CD4-positive, alpha-beta T cell (primary cell): ENCODE measurements at regions not wholly inside any gene's neighbourhood (a gene's known extent, or its start where the extent isn't known, plus 50 kb on each side); places are given as distances from the start of the nearest gene placed in this dataset.

Source experiments
- ATAC-seq: fragments of 200-7000 bp; cut with Tn5 transposase; one replicate; pipeline ENCODE4 v1.10.0; 2022; ENCODE audit warnings: mild to moderate bottlenecking; ENCODE audit not compliant: poor library complexity
- CTCF ChIA-PET: fragments of 350-600 bp; sonication (Branson Sonifier 250); formaldehyde crosslinking; loops from one replicate; lab custom pipeline; 2021; ENCODE audit warnings: antibody characterized with exemption, inconsistent platforms; lab: Charles Lee
- POLR2A ChIA-PET: fragments of 350-600 bp; sonication (Branson Sonifier 250); formaldehyde crosslinking; loops from one replicate; lab custom pipeline; 2021; ENCODE audit warnings: antibody characterized with exemption, inconsistent platforms; lab: Charles Lee
- DNase-seq, 14 experiments: peaks; one replicate each; pipeline ENCODE4 v3.0.0-alpha.2; 2013 to 2020; ENCODE audit warnings: mixed read lengths in 2 of 14
- H3K27ac ChIP-seq, 2 donors: one replicate each; pipeline versions ENCODE4 v1.5.1 to v1.7.0; 2013; ENCODE audit warnings: low read length in 2 of 2, low read depth in 1 of 2, mild to moderate bottlenecking in 1 of 2
- H3K27me3 ChIP-seq, 2 experiments: 1 replicate in 1 of 2; 2 replicates in 1 of 2; pipeline versions ENCODE4 v1.6.1 to v1.7.0; 2013; ENCODE audit warnings: low read length in 2 of 2, control low read depth in 1 of 2, mild to moderate bottlenecking in 1 of 2, moderate library complexity in 1 of 2; ENCODE audit not compliant: insufficient read depth in 2 of 2, control insufficient read depth in 1 of 2
- H3K36me3 ChIP-seq: one replicate; pipeline ENCODE4 v1.6.1; 2013; ENCODE audit warnings: low read length, control low read depth; ENCODE audit not compliant: insufficient read depth
- H3K4me1 ChIP-seq: one replicate; pipeline ENCODE4 v1.6.1; 2013; ENCODE audit warnings: low read length, control low read depth; ENCODE audit not compliant: insufficient read depth
- H3K4me3 ChIP-seq: one replicate; pipeline ENCODE4 v1.5.1; 2013; ENCODE audit warnings: mild to moderate bottlenecking, low read length, moderate library complexity
- H3K9me3 ChIP-seq, 2 experiments: 1 replicate in 1 of 2; 2 replicates in 1 of 2; pipeline versions ENCODE4 v1.6.1 to v1.7.0; 2013; ENCODE audit warnings: low read length in 2 of 2, mild to moderate bottlenecking in 2 of 2, control low read depth in 1 of 2, moderate library complexity in 1 of 2; ENCODE audit not compliant: control insufficient read depth in 1 of 2, insufficient read depth in 1 of 2
- H3K27ac Mint-ChIP-seq: one replicate; pipeline ENCODE4 v1.8.0; 2020; ENCODE audit warnings: mixed read lengths
- H3K27me3 Mint-ChIP-seq: one replicate; pipeline ENCODE4 v1.8.0; 2021; ENCODE audit warnings: mixed read lengths
- H3K36me3 Mint-ChIP-seq: one replicate; pipeline ENCODE4 v1.8.0; 2021; ENCODE audit warnings: low read depth, mixed read lengths
- H3K4me1 Mint-ChIP-seq: one replicate; pipeline ENCODE4 v1.8.0; 2021; ENCODE audit warnings: low read depth, mixed read lengths
- H3K4me3 Mint-ChIP-seq: one replicate; pipeline ENCODE4 v1.8.0; 2020; ENCODE audit warnings: mild to moderate bottlenecking, mixed read lengths
- H3K9me3 Mint-ChIP-seq: one replicate; pipeline ENCODE4 v1.8.0; 2020; ENCODE audit warnings: mixed read lengths
- intact Hi-C, 2 experiments: fragments of 100-400 bp; cut with DNase I in 1 of 2; cut with micrococcal nuclease in 1 of 2; formaldehyde crosslinking; loops; one replicate each; pipeline versions ENCODE4 v1.15.1 to v1.9.0; 2023 to 2025; cut with DNase I, micrococcal nuclease
- TF ChIP-seq, protein P1 (sequence below): fragments of 200-600 bp; IDR thresholded peaks from one replicate; pipeline ENCODE4 v1.8.0; 2022; ENCODE audit warnings: antibody characterized with exemption, mild to moderate bottlenecking

GRCh38 chr5:99906776-99907175, 628.4 kb upstream of the FAM174A start:
- intact Hi-C loops, result no loop called here
- POLR2A ChIA-PET, result no interaction called here
- Mint-ChIP-seq H3K4me3 (no peak overlapping the region), H3K27me3 (no peaks in the 10 kb centered on the region), H3K9me3 (no peaks in the 10 kb centered on the region), H3K27ac (no peak overlapping the region), H3K36me3 (no peaks in the 10 kb centered on the region), H3K4me1 (no peaks in the 10 kb centered on the region)
- TF ChIP-seq, protein P1, sequence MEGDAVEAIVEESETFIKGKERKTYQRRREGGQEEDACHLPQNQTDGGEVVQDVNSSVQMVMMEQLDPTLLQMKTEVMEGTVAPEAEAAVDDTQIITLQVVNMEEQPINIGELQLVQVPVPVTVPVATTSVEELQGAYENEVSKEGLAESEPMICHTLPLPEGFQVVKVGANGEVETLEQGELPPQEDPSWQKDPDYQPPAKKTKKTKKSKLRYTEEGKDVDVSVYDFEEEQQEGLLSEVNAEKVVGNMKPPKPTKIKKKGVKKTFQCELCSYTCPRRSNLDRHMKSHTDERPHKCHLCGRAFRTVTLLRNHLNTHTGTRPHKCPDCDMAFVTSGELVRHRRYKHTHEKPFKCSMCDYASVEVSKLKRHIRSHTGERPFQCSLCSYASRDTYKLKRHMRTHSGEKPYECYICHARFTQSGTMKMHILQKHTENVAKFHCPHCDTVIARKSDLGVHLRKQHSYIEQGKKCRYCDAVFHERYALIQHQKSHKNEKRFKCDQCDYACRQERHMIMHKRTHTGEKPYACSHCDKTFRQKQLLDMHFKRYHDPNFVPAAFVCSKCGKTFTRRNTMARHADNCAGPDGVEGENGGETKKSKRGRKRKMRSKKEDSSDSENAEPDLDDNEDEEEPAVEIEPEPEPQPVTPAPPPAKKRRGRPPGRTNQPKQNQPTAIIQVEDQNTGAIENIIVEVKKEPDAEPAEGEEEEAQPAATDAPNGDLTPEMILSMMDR, result no peak
- no peaks in the 10 kb centered on the region for H3K27me3 ChIP-seq
- no peak for DNase-seq
- ATAC-seq, result no peak
- no peak overlapping the region for H3K4me3 ChIP-seq
- H3K4me1 ChIP-seq, result no peaks in the 10 kb centered on the region
- H3K27ac ChIP-seq, result no peak overlapping the region
- no peaks in the 10 kb centered on the region for H3K36me3 ChIP-seq
- CTCF ChIA-PET, result no interaction called here
- H3K9me3 ChIP-seq, result no peaks in the 10 kb centered on the region

- no peaks in the 10 kb centered on the region for H3K4me1 Mint-ChIP-seq
- ChIA-PET POLR2A (no interaction called here), CTCF (no interaction called here)
- no peaks in the 10 kb centered on the region for H3K9me3 ChIP-seq
- no peak overlapping the region for H3K27ac ChIP-seq
- no peaks in the 10 kb centered on the region for H3K4me1 ChIP-seq
- H3K27me3 Mint-ChIP-seq, result no peaks in the 10 kb centered on the region
- no peak overlapping the region for H3K4me3 ChIP-seq
- no peak for ATAC-seq
- no peaks in the 10 kb centered on the region for H3K27me3 ChIP-seq
- intact Hi-C loops, result no loop called here
- H3K4me3 Mint-ChIP-seq, result no peak overlapping the region
- H3K36me3 Mint-ChIP-seq, result no peaks in the 10 kb centered on the region
- TF ChIP-seq, protein P1, result no peak
- peaks cover 2% of the 10 kb centered on the region for H3K9me3 Mint-ChIP-seq
- no peak overlapping the region for H3K27ac Mint-ChIP-seq
- no peaks in the 10 kb centered on the region for H3K36me3 ChIP-seq
- DNase-seq, result no peak
Observed at GRCh38 chr5:99901972-99902371, 633.2 kb upstream of the FAM174A start.

GRCh38 chr5:99900302-99900852, 634.8 kb upstream of the FAM174A start:
- H3K9me3 ChIP-seq, result no peaks in the 10 kb centered on the region
- H3K27me3 Mint-ChIP-seq, result no peaks in the 10 kb centered on the region
- CTCF ChIA-PET, result no interaction called here
- H3K36me3 Mint-ChIP-seq, result no peaks in the 10 kb centered on the region
- H3K4me1 Mint-ChIP-seq, result no peaks in the 10 kb centered on the region
- intact Hi-C loops, result no loop called here
- POLR2A ChIA-PET, result no interaction called here
- no peaks in the 10 kb centered on the region for H3K27me3 ChIP-seq
- H3K36me3 ChIP-seq, result no peaks in the 10 kb centered on the region
- H3K9me3 Mint-ChIP-seq, result peaks cover 2% of the 10 kb centered on the region
- H3K27ac ChIP-seq, result no peak overlapping the region
- H3K4me1 ChIP-seq, result no peaks in the 10 kb centered on the region
- H3K27ac Mint-ChIP-seq, result no peak overlapping the region
- H3K4me3 ChIP-seq, result no peak overlapping the region
- TF ChIP-seq, protein P1, result no peak
- H3K4me3 Mint-ChIP-seq, result no peak overlapping the region
- ATAC-seq (no peak), DNase-seq (no peak)
